HCT116 (cell line): ENCODE measurements at regions not wholly inside any gene's neighbourhood (a gene's known extent, or its start where the extent isn't known, plus 50 kb on each side); places are given as distances from the start of the nearest gene placed in this dataset.

ENCODE experiments used
- ATAC-seq: fragments of 200-7000 bp; cut with Tn5 transposase; 2 replicates; pipeline ENCODE4 v1.9.1; 2020; ENCODE audit warnings: mild to moderate bottlenecking, moderate library complexity
- BruUV-seq: library from RNA; stranded (reverse); fragments of 400-500 nt; replicated peaks from 2 replicates; lab custom pipeline; 2021; lab: Mats Ljungman, UMichigan
- CTCF ChIA-PET: fragments of 300-600 bp; sonication (Branson Sonifier 250); formaldehyde crosslinking; loops from one replicate; lab custom pipeline; 2021; ENCODE audit warnings: antibody characterized with exemption; lab: Charles Lee
- POLR2A ChIA-PET: fragments of 300-600, 350-600 bp; sonication (Branson Sonifier 250); formaldehyde crosslinking; loops from one replicate; lab custom pipeline; 2021; ENCODE audit warnings: antibody characterized with exemption; lab: Charles Lee
- RAD21 ChIA-PET, 2 experiments: fragments of 300-600 bp; sonication (Branson Sonifier 250); formaldehyde crosslinking; loops; one replicate each; lab custom pipeline; 2023; ENCODE audit warnings: low total read pairs in 2 of 2; ENCODE audit not compliant: uncharacterized antibody in 2 of 2, unreplicated experiment in 2 of 2, low non-redundant PET in 1 of 2; lab: Charles Lee
- DNase-seq: peaks from one replicate; pipeline ENCODE4 v3.0.0-alpha.2; 2010; ENCODE audit warnings: low read depth, low spot score
- H2AFZ ChIP-seq: fragments of 200-600 bp; shearing (Covaris generic), sonication (generic); 2 replicates; pipeline ENCODE4 v1.6.1; 2017; ENCODE audit warnings: low read depth, mixed run types, mixed read lengths, antibody characterized with exemption, low read length; ENCODE audit not compliant: poor library complexity, severe bottlenecking
- H3K27ac ChIP-seq: 2 replicates; pipeline ENCODE4 v1.5.1; 2012; ENCODE audit warnings: low read depth, low read length
- H3K27me3 ChIP-seq: fragments of 200-600 bp; sonication (generic); 2 replicates; pipeline ENCODE4 v1.6.1; 2016; ENCODE audit warnings: mixed run types, low read length, mixed read lengths; ENCODE audit not compliant: insufficient read depth
- H3K36me3 ChIP-seq, 2 experiments: fragments of 200-500 bp in 1 of 2; fragments of 200-600 bp in 1 of 2; sonication (Bioruptor generic) in 1 of 2; sonication (generic) in 1 of 2; 2 replicates each; pipeline versions ENCODE4 v1.5.1 to v1.6.1; 2014 to 2016; ENCODE audit warnings: low read length in 2 of 2, inconsistent platforms in 1 of 2, mixed read lengths in 1 of 2, mixed run types in 1 of 2; ENCODE audit not compliant: insufficient read depth in 2 of 2, control insufficient read depth in 1 of 2
- H3K4me1 ChIP-seq, 2 experiments: fragments of 200-600 bp in 1 of 2; sonication (generic) in 1 of 2; 2 replicates each; pipeline versions ENCODE4 v1.5.1 to v1.6.1; 2012 to 2017; ENCODE audit warnings: low read length in 2 of 2, inconsistent platforms in 1 of 2, mild to moderate bottlenecking in 1 of 2, mixed read lengths in 1 of 2, mixed run types in 1 of 2, moderate library complexity in 1 of 2; ENCODE audit not compliant: insufficient read depth in 2 of 2, control insufficient read depth in 1 of 2
- H3K4me2 ChIP-seq: fragments of 200-600 bp; sonication (generic); 2 replicates; pipeline ENCODE4 v1.6.1; 2017; ENCODE audit warnings: mixed run types, low read length, mixed read lengths
- H3K4me3 ChIP-seq, 2 experiments: fragments of 200-600 bp in 1 of 2; sonication (generic) in 1 of 2; replicated peaks in 1 of 2; 2 replicates each; pipeline ENCODE4 v1.5.1; 2011 to 2016; ENCODE audit warnings: low read length in 2 of 2, control low read depth in 1 of 2, low read depth in 1 of 2, mild to moderate bottlenecking in 1 of 2, mixed read lengths in 1 of 2, mixed run types in 1 of 2
- H3K79me2 ChIP-seq: fragments of 200-600 bp; sonication (generic); 2 replicates; pipeline ENCODE4 v1.6.1; 2017; ENCODE audit warnings: mild to moderate bottlenecking, mixed run types, low read length, moderate library complexity, mixed read lengths; ENCODE audit not compliant: insufficient read depth
- H3K9ac ChIP-seq: fragments of 200-600 bp; sonication (generic); 2 replicates; pipeline ENCODE4 v1.6.1; 2016; ENCODE audit warnings: low read length, mixed read lengths
- H3K9me2 ChIP-seq: fragments of 200-600 bp; sonication (generic), shearing (Covaris generic); 2 replicates; pipeline ENCODE4 v1.6.1; 2017; ENCODE audit warnings: mixed run types, mild to moderate bottlenecking, moderate library complexity; ENCODE audit not compliant: insufficient read depth
- H3K9me3 ChIP-seq, 2 experiments: fragments of 200-500 bp in 1 of 2; fragments of 200-600 bp in 1 of 2; sonication (Bioruptor generic) in 1 of 2; sonication (generic) in 1 of 2; 2 replicates each; pipeline ENCODE4 v1.6.1; 2014 to 2017; ENCODE audit warnings: low read length in 2 of 2, mixed read lengths in 2 of 2, inconsistent platforms in 1 of 2, low read depth in 1 of 2, mild to moderate bottlenecking in 1 of 2, mixed run types in 1 of 2, moderate library complexity in 1 of 2; ENCODE audit not compliant: control insufficient read depth in 1 of 2, insufficient read depth in 1 of 2
- H4K20me1 ChIP-seq: fragments of 200-600 bp; sonication (generic), shearing (Covaris generic); 2 replicates; pipeline ENCODE4 v1.6.1; 2017; ENCODE audit warnings: mixed run types, mild to moderate bottlenecking, moderate library complexity; ENCODE audit not compliant: insufficient read depth
- ATF3 ChIP-seq: IDR thresholded peaks from 2 replicates; pipeline ENCODE4 v1.6.1; 2012
- CBX3 ChIP-seq: IDR thresholded peaks from 2 replicates; pipeline ENCODE4 v1.6.1; 2012; ENCODE audit warnings: low read depth
- CTCF ChIP-seq, 3 experiments: fragments of 200-600 bp in 1 of 3; sonication (generic) in 1 of 3; IDR thresholded peaks in 2 of 3; conservative IDR thresholded peaks in 1 of 3; 2 replicates each; pipeline ENCODE4 v1.5.1; 2012 to 2017; ENCODE audit warnings: low read depth in 2 of 3, low read length in 2 of 3, antibody characterized with exemption in 1 of 3, borderline replicate concordance in 1 of 3, control low read depth in 1 of 3, mild to moderate bottlenecking in 1 of 3, mixed read lengths in 1 of 3, mixed run types in 1 of 3, moderate library complexity in 1 of 3; ENCODE audit not compliant: insufficient read depth in 1 of 3
- EGR1 ChIP-seq: IDR thresholded peaks from 2 replicates; pipeline ENCODE4 v1.6.1; 2012; ENCODE audit warnings: low read depth
- EZH2phosphoT487 ChIP-seq: fragments of 200-600 bp; IDR thresholded peaks from 2 replicates; pipeline ENCODE4 v1.6.1; 2018; ENCODE audit warnings: antibody characterized with exemption, borderline replicate concordance
- FOSL1 ChIP-seq: IDR thresholded peaks from 2 replicates; pipeline ENCODE4 v1.6.1; 2012; ENCODE audit warnings: low read depth
- POLR2A ChIP-seq: IDR thresholded peaks from 2 replicates; pipeline ENCODE4 v1.7.0; 2011; ENCODE audit warnings: borderline replicate concordance; ENCODE audit not compliant: insufficient read depth, insufficient read length; ENCODE audit errors: extremely low read depth
- RAD21 ChIP-seq: IDR thresholded peaks from 2 replicates; pipeline ENCODE4 v1.6.1; 2012; ENCODE audit warnings: low read depth, mild to moderate bottlenecking
- REST ChIP-seq: IDR thresholded peaks from 2 replicates; pipeline ENCODE4 v1.6.1; 2012; ENCODE audit warnings: low read depth
- SIN3A ChIP-seq: IDR thresholded peaks from 2 replicates; pipeline ENCODE4 v1.6.1; 2012; ENCODE audit warnings: low read depth
- SP1 ChIP-seq: IDR thresholded peaks from 2 replicates; pipeline ENCODE4 v1.6.1; 2012; ENCODE audit warnings: low read depth
- SRF ChIP-seq: IDR thresholded peaks from 2 replicates; pipeline ENCODE4 v1.6.1; 2012; ENCODE audit warnings: low read depth
- ZBTB33 ChIP-seq: IDR thresholded peaks from 2 replicates; pipeline ENCODE4 v1.6.1; 2011; ENCODE audit warnings: mild to moderate bottlenecking, low read length, moderate library complexity; ENCODE audit not compliant: insufficient replicate concordance; ENCODE audit errors: extremely low read depth
- ZFX ChIP-seq: fragments of 450-650 bp; IDR thresholded peaks from 2 replicates; pipeline ENCODE4 v1.6.1; 2017
- ZNF274 ChIP-seq: fragments of 200-500 bp; sonication (Bioruptor generic); IDR thresholded peaks from 2 replicates; pipeline ENCODE4 v1.6.1; 2014; ENCODE audit warnings: mild to moderate bottlenecking, low read depth, low read length, inconsistent platforms
- intact Hi-C: fragments of 100-400 bp; cut with micrococcal nuclease; formaldehyde crosslinking; loops from 2 replicates; pipeline ENCODE4 v1.10.0; 2022
- TF ChIP-seq, protein P1 (sequence below): IDR thresholded peaks from 2 replicates; pipeline ENCODE4 v1.6.1; 2012

DNA sequence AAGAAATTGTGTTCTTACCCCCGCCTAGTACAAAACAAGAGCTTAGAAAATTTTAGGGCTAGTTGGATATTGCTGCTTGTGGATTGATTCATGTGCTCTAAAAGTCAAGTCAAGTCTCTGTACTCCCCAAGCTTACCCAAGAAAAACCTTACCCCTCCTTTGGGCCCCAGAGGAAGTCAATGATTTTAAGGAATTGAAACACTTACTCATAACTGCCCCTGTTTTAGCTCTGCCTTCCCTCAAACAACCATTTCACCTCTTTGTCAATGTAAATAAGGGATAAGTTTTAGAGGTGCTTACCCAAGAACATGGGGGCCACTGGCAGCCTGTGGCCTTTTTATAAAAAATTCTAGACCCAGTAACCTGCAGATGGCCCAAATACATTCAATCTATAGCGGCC is 136.6 kb upstream of the RMP24 start:
- Histone ChIP-seq H3K4me2 (no peak overlapping the region), H3K9ac (no peak overlapping the region), H2AFZ (no peak overlapping the region), H3K4me3 (no peak overlapping the region), H3K27ac (no peak overlapping the region), H3K27me3 (peaks cover 71% of the 10 kb centered on the region; the same call in 1 of the 2 replicates), H3K36me3 (no peaks in the 10 kb centered on the region), H4K20me1 (no peaks in the 10 kb centered on the region), H3K9me2 (no peaks in the 10 kb centered on the region), H3K79me2 (no peaks in the 10 kb centered on the region), H3K9me3 (no peaks in the 10 kb centered on the region), H3K4me1 (no peaks in the 10 kb centered on the region)
- intact Hi-C loops, result no loop called here
- ChIA-PET CTCF (no interaction called here), RAD21 (no interaction called here), POLR2A (no interaction called here)
- DNase-seq, result no peak
- no peak for ATAC-seq
- TF ChIP-seq ZFX, result no peak
- no peak for TF ChIP-seq EGR1
- no peak for TF ChIP-seq EZH2phosphoT487
- no peak for TF ChIP-seq SIN3A
- TF ChIP-seq POLR2A, result no peak
- TF ChIP-seq ZBTB33, result no peak
- TF ChIP-seq FOSL1, result no peak
- no peak for TF ChIP-seq ATF3
- no peak for TF ChIP-seq ZNF274
- no peak for TF ChIP-seq CTCF (IDR thresholded peaks at IDR 0.05 in 2 of 3, conservative IDR thresholded peaks at IDR 0.05 in 1 of 3; ENCODE audit: borderline replicate concordance in 1 of 3, insufficient read depth in 1 of 3, low read depth in 2 of 3, low read length in 2 of 3)
- TF ChIP-seq SRF, result no peak
- TF ChIP-seq SP1, result no peak
- TF ChIP-seq, protein P1, sequence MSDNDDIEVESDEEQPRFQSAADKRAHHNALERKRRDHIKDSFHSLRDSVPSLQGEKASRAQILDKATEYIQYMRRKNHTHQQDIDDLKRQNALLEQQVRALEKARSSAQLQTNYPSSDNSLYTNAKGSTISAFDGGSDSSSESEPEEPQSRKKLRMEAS, result no peak
- TF ChIP-seq RAD21, result no peak
- TF ChIP-seq CBX3, result no peak
- no peak for TF ChIP-seq REST
- no TSS peak for BruUV-seq
